ENCODE measurements at regions not wholly inside any gene's neighbourhood (a gene's known extent, or its start where the extent isn't known, plus 50 kb on each side); places are given as distances from the start of the nearest gene placed in this dataset.
A peak's percentile ranks its signal among the peaks of the same experiment; 100 is the strongest.
"Not testable (repeated sequence)": the region's sequence is repeated elsewhere in the genome, so short reads cannot be mapped to it uniquely, and the experiment has no call there.

DNA sequence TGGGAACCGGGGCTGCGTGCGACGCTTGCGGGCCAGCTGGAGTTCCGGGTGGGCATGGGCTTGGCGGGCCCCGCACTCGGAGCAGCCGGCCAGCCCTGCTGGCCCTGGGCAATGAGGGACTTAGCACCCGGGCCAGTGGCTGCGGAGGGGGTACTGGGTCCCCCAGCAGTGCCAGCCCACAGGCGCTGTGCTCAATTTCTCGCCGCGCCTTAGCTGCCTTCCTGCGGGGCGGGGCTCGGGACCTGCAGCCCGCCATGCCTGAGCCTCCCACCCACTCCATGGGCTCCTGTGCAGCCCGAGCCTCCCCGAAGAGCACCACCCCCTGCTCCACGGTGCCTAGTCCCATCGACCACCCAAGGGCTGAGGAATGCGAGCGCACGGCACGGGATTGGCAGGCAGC, 63.8 kb downstream of the PLXNA1 start:
- not testable (repeated sequence) for DNase-seq (ENCODE audit: low spot score)

DNA sequence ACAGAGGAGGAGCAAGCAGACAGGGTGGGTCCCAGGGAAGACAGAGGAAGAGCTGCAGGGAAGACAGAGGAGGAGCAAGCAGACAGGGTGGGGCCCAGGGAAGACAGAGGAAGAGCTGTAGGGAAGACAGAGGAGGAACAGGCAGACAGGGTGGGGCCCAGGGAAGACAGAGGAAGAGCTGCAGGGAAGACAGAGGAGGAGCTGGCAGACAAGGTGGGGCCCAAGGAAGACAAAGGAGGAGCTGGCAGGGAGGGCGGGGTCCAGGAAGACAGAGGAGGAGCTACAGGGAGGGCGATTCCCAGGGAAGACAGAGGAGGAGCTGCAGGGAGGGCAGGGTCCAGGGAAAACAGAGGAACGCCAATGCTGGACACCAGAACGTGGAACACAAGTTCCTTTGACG, 66.5 kb downstream of the PLXNA1 start:
- DNase-seq (ENCODE audit: low spot score) = peak; percentile 69

DNA sequence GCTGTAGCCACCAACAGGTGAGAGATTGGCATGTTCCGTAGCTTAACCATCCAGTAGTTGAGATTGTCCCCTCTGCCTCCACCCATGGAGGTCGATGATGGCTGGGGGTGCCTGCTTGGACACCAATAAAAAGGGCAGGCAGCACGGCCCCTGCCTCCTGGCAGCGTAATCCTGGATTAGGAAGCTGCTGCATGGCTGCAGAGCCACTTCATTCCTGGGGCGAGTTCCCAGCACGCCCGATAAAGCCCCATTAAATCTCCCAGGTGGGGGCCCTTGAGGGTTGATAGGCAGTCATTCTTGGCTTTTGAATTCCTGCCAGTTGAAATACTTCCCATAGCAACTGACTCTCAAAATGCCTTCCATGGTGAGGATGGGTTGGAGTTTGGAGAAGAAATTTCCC, 67.8 kb downstream of the PLXNA1 start:
- no peak for DNase-seq (ENCODE audit: low spot score)

DNA sequence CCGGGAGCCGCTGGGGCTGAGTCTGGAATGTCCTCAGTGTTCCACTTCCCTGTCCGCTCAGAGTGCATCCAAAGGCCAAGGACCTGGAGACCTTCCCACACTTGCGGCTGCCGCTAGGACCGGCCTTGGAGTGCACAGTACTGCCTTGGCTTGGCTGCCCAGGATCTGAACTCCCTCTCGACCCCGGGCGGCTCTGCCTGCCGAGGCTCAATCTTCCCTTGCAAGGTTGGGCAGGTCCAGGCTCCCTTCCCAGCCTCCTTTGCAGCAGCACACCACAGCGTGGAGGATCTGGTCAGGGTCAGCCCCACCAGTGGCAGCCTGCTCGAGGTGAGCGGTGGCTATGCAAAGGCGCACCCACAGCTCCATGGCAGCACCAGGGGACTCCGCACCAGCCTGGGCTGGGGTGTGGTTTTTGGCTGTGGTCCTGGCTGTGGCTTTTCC, 69.2 kb downstream of the PLXNA1 start:
- DNase-seq (ENCODE audit: low spot score) = no peak

DNA sequence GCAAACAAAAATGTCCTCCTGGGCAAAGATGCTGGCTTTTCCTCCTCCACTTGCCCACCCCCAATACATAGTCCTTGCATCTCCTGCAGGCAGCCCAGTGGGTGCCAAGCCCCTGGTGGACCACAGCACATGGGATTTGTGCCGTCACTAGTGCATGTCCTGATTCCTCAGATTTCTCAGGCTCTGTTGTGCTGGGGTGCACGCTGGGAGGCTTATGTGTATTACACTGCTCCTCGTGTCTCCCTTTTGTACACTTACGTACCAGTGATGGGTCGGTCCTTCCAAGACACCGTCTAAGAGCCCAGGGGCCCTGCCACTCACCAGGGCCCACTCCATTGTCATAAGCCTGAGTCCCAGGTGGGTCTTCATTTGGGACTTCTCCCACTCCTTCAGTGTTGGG, 70.1 kb downstream of the PLXNA1 start:
- DNase-seq (ENCODE audit: low spot score) = no peak

DNA sequence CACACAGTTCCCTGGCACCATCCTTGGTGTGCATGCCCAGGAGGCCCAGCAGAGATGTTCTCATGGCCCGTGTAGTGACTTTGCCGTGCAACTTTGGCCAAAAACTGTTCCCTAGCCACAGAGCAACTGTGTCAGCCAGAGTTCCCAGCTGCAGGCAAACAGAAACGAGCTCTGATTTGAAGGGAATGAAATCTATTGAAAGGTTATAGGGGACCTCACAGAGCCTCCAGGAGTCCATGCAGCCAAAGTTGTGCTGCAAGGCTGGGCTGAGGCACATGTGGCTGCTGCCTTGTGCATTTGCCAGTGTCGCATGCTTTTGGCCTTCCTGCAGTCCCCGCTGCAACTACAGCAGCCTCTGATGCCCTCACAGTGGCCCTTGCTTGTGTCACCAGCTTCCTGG, 70.5 kb downstream of the PLXNA1 start:
- DNase-seq (ENCODE audit: low spot score) = no peak

DNA sequence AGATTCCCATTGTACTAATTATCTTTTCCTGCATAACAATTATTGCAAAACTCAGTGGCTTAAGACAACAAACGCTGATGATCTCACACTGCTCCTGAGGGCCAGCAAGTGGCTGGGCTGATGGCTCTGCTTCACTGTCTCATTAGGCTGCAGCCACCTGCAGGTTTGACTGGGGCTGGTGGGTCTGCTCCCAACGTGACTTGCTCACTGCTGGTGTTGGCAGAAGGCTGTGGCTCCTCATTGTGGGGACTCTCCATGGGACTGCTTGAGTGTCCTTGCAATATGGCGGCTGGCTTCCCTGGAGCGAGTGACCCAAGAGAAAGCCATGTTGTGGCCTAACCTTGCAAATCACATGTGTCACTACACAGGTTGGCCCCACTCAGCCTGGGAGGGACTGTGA, 71.1 kb downstream of the PLXNA1 start:
- no peak for DNase-seq (ENCODE audit: low spot score)

DNA sequence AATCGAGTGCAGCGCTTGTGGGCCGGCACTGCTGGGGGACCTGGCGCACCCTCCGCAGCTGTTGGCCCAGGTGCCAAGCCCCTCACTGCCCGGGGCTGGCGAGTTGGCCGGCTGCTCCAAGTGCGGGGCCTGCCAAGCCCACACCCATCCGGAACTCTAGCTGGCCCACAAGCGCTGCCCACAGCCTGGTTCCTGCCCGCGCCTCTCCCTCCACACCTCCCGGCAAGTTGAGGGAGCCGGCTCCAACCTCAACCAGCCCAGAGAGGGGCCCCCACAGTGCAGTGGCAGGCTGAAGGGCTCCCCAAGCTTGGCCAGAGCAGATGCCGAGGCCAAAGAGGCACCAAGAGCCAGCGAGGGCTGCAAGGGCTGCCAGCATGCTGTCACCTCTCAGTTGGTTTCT, 73.4 kb downstream of the PLXNA1 start:
- no peak for DNase-seq (ENCODE audit: low spot score)

DNA sequence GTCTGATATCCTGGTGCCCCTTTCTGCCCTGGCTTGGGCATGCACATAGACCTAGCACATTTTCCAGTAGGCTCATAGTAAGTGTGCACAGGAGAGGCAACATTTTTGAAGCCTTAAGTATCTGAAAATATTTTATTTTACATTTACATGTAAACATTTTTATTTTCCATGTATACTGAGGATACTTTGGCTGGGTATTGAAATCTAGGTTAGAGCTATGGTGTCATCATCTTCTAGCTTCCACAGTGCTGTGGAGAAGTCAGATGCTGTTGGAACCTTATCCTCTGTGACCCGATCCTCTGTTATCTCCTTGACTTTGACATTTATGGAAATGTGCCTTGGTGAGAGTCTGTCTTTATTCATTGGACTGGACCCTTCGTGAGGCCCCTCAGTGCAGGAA, 74.1 kb downstream of the PLXNA1 start:
- DNase-seq (ENCODE audit: low spot score) = no peak

DNA sequence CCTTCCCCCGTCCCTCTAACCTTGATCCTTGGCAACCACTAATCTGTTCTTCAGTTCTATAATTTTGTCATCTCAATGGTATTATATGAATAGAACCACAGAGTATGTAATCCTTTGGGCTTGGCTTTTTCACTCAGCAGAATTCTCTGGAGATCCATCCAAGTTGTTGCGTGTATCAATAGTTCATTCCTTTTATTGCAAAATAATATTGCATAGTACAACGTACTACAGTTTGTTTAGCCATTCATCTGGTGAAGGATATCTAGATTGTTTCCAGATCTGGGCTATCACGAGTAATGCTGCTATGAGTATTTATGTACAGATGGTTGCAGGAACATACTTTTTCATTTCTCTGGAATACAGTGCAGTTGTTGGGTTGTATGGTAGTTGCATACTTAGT, 76.2 kb downstream of the PLXNA1 start:
- DNase-seq (ENCODE audit: low spot score) = no peak

DNA sequence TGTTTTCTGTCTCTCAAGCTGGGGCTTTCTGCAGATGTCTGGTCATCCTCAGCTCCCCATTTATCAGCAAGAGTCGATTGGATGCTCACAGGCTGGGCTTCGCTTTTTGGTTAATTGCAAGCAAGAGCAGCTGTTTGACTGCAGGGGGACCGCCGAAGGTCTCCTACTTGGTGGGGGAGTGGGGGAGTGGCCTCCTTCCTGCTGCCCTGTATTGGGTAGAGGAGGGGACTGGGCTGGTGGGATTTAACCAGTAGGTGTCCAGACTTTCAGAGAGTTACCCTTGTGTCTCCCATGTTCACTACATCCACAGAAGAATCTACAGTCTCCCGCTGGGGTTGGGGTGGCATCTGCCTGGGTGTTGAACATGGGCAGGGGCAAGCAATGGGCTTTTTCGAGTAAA, 78.7 kb downstream of the PLXNA1 start:
- peak; percentile 60 for DNase-seq (ENCODE audit: low spot score)

DNA sequence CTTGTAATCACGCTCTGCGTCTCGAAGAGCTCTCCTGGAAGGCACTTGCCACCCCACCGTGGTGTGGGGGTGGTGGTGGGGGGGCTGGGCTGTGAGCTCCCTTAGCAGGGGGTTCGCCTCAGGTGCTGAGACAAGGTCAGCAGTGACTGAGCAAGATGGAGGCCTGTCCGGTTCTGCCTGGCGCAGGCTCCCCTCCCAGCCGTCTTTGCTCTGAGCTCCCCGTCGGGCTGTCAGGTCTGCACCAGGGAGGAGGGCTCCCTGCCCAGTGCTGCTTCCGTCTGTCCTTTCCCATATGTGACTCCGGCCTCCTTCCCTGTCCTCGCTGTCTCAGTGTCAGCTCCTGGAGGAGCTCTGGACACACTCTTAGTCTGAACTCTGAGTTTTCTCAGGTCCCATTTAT, 80.0 kb downstream of the PLXNA1 start:
- no peak for DNase-seq (ENCODE audit: low spot score)

DNA sequence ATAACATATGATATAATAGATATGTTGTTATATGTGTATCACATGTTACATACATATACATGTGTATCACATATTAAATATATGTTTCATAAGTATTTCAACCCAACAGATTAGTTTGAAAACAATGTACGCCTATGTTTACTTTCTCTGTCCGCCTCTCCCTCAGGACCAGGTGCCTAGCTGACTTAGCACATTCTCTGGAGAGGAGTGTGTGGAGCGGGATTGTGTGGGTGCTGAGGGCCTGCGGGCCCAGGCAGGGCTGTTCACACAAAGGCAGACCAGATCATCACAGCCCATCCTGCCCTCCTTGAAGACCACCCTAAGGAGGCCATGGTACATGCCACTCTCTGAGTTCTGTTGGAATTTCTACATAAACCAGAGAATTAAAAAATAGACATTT, 81.0 kb downstream of the PLXNA1 start:
- DNase-seq (ENCODE audit: low spot score) = no peak

DNA sequence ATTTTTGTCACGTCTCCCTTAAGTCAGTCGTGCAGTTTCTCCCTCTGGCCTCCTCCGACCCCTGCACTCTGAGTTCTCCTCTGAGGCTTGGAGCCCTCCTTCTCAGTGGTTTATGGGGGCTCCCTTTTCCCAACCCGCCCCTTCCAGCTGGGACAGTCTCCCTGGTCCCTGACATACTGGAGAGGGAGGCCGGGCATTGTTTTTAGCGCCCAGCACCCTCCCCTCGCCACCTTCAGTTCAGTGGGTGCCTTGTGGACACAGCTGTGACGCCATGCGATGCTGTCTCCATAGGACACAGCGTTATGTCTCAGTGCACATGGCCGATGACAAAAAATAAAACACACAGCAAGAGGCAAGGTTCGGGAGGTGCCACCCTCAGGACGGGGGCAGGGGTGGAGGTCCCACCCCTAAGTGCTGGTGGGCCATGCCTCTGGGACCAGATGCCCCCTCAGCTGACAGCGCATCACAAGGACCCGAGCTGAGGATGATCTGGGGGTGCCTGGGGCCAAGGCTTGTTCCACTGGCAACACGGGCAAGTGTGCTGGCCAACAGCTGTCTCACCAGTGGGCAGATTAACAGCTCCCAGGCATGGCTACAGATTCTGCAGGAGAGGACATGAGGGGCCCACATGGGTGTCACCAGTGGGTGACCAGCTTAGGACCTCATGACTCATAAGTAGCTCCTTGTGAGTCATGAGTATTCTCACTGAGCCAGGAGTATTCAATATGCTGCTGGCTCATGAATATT, 81.6 kb downstream of the PLXNA1 start:
- no peak for DNase-seq (ENCODE audit: low spot score)

DNA sequence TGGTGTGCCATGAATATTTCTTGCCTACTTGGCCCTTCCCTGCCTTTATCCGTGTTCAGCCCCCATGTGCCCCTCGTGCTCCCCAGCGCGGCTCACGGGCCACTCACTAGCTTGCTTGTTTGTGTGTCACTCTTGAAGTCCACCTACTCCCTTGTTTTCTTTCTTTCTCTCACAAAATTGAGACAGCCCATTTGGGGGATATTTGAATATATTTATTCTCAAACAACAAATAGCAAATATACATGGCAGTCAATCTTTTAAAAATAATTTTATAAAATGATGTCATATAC, 82.2 kb downstream of the PLXNA1 start:
- DNase-seq (ENCODE audit: low spot score) = no peak

DNA sequence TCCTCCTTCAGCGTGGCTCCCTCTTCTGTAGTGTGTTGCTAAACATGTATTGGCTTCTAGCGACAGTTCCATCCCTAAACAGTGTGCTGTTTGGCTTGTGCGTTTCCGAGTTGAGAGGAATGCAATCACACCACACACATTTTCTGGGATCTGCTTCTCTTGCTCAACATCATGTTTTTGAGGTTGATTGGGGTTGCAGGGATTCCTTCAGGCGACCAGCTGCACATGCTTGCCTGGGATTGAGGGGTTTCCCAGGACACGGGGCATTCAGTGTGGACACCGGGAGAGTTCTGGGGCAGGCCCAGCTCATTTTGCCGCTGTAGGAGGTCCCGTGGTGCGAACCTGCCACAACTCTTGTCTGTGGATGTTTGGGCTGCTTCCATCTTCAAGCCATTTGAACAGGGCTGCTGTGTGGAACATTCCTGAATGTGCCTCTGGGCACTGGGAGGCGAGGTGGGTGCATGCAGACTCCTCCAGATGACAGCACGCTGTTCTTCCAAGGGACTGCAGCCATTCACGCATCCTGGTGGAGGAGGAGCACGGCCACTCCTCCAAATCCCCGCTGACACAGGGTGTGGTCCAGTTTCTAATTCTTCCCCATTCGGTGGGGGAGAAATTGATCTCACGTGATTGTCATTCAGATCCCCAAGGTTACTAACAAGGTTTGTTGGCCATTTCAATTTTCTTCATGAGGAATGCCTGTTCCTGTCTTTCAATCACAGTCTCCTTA, 82.8 kb downstream of the PLXNA1 start:
- no peak for DNase-seq (ENCODE audit: low spot score)

DNA sequence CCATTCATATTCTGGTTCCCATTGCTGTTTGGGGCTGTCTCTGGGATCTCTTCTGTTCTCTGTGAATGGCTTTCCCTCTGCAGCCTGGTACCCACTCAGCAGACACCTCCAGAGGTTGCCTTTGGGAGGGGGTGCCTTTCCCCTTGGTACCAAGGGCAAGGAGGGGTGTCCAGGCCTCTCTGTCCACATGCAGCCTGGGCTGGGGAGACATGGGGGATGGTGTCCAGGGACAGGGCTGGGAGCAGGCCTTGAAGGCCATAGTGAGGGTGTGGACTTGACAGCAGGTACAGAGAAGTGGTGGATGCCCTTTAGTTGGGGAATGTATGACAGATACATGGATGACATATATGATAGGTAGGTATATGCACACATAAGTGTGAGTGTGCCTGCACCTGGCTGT, 83.7 kb downstream of the PLXNA1 start:
- DNase-seq (ENCODE audit: low spot score) = no peak

DNA sequence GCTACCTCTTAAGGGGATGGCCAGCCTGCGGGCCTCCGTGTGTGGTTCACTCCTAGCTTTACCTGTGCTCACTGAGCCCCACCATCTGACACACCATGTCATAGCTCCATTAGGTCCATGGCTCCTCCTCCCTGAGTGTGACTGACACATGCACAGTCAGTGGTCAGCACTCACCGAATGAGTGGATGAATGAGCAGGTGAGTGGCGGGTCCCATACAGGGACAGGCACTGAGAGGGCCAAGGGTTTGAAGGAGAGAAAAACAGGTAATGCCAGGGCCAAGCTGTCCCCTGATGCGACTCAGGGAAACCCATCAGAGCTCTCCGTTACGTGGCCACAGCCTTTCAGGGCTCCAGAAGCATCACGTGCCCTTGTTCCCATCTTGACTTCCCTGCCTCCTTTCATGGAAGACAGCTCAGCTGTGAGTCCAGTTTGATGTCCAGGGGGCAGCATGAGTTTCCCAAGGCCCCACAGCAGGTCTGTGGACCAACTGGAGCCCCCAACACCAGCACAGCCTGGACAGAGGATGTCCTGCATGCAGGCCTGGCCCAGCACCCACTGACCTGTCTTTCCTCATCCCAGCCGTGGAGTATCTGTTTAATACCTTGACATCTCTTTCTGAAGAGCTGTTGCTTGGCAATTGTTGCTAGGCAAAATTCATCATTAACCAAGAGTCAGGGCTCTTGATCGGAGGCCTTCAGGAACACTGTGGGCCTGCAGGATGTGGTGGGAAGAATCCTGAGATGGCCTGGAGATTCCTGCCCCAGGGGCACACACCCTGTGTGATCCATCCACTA, 84.4 kb downstream of the PLXNA1 start:
- no peak for DNase-seq (ENCODE audit: low spot score)

DNA sequence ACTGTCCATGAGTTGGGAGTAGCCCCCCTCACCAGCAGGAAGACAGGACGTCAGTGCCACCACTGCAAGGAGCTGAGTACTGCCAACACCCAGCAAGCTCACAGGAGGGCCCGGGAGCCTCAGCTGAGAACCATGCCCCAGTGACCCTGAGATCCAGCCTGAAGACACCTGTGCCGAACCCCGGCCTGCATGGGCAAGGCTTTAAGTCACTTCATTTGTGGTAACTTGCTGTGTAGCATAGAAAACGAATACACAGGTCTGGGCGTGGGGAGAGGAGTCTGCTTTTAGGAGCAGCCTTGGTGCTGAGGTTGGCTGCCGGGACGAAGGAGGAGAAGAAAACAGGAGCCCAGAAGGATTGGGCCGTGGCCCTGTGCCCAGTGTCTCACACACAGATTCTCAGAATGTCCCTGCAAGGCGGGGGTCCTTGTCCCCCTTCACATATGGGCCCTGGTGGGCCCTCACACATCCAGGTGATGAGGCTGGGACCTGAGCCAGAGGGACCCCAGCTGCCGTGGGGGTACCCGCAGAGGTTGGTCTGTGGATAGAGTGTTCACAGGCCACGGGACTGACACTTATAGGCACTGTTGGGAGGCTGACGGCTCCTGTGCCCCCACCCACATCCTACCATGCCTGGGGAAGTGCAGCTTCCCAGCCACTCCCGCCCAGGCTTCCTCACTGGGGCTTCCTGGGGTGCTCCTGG, 85.3 kb downstream of the PLXNA1 start:
- no peak for DNase-seq (ENCODE audit: low spot score)

DNA sequence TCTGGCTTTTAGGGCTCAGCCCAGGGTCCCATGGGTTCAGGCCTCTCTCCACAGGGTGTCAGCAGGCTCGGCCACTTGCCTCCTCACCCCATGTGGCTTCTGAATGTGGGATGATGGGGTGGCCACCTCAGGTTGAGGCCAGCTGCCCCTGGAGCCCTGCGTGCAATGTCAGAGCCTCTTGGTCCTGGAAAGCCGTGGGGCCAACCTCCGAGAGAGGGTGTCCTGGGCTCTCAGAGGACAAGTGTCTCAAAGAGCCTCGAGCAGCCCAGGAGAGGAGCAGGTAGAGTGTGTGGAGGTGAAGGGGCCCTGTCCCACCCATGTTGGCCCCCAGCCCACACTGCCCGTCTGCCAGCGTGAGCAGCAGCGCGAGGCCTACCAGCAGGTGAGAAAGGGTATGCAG, 86.0 kb downstream of the PLXNA1 start:
- DNase-seq (ENCODE audit: low spot score) = no peak

DNA sequence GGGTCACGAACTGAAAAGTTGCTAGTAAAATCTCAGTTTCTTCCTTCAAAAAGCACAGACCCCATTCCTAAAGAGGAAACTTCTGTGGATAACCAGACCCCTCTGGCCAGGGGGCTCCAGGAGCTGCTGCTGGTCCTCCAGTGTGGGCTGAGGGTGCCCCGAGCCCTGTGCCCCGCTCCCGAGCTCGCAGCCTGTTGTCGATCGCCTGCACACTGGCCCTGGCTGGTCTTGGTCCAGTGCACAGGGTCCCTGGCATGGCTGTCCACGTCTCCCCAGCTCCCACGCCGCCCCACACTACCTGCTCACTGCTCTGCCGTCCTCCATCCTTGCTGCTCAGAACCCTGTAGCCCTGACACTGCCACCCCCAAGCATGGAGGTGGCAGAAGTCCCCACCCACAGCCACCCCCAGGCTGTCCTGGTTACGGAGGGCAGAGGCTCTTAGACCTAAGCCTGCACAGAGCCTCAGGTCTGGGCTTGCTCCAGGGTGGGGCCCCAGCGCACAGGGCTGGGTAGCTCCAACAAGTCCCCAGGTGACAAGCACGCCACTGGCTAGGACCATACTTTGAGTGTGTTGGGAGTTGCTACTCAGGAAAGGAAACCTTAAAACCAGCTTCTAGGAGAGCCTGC, 87.0 kb downstream of the PLXNA1 start:
- DNase-seq (ENCODE audit: low spot score) = no peak

DNA sequence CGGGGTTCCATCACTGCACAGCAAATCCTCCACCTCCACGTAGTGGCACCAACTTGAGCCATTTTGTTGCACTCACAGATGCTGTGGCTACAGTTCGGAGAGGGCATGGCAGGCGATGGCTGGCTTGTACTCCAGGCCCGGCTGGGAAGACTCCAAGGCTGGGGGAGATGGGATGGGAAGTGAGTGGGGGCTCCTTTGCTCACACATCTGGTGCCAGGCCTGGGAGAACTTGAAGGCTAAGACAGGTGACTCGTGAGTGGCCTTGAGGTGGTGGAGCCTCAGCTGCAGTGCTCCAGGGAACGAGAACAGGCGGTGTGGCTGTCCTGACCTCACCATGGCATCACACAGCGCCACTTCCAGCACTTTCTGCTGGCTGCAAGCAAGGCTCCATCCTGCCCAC, 87.9 kb downstream of the PLXNA1 start:
- no peak for DNase-seq (ENCODE audit: low spot score)

All from iPS-NIHi11 (cell line).